ENCODE measurements at regions not wholly inside any gene's neighbourhood (a gene's known extent, or its start where the extent isn't known, plus 50 kb on each side); places are given as distances from the start of the nearest gene placed in this dataset.

GRCh38 chr12:39028382-39028781 lies 123.0 kb upstream of the CPNE8 start:
- H3K36me3 ChIP-seq (ENCODE audit: insufficient read depth in 1 of 2, low read depth in 1 of 2) = no peaks in the 10 kb centered on the region
- no peak overlapping the region for H3K27ac ChIP-seq
- DNase-seq (no peak), ATAC-seq (no peak)
- TF ChIP-seq CTCF (IDR thresholded peaks at IDR 0.05) = no peak
- H3K9me3 ChIP-seq = no peaks in the 10 kb centered on the region
- no peaks in the 10 kb centered on the region for H3K4me1 ChIP-seq
- 50 to 72% (median 72%) methylated on average over 1 of the region's 1 CpG for WGBS, 3 donors
- H3K27me3 ChIP-seq (ENCODE audit: insufficient read depth in 3 of 3, low read length in 2 of 3) = no peaks in the 10 kb centered on the region
- H3K4me3 ChIP-seq = no peak overlapping the region
- intact Hi-C loops (cut with DNase I) = no loop called here

- intact Hi-C loops (cut with DNase I) = no loop called here
- DNase-seq (no peak), ATAC-seq (no peak)
- H3K36me3 ChIP-seq (ENCODE audit: insufficient read depth in 1 of 2, low read depth in 1 of 2) = no peaks in the 10 kb centered on the region
- H3K27me3 ChIP-seq (ENCODE audit: insufficient read depth in 3 of 3, low read length in 2 of 3) = no peaks in the 10 kb centered on the region
- TF ChIP-seq CTCF (IDR thresholded peaks at IDR 0.05) = no peak
- WGBS, 3 donors = 56 to 76% (median 62%) methylated on average over 1 of the region's 1 CpG
- no peak overlapping the region for H3K4me3 ChIP-seq
- H3K9me3 ChIP-seq = no peaks in the 10 kb centered on the region
- no peak overlapping the region for H3K27ac ChIP-seq
- H3K4me1 ChIP-seq = no peaks in the 10 kb centered on the region
Measured at GRCh38 chr12:39012870-39013269, 107.5 kb upstream of the CPNE8 start.

- WGBS, 3 donors = 37 to 44% (median 38%) methylated on average over 2 of the region's 2 CpGs
- H3K9me3 ChIP-seq = no peaks in the 10 kb centered on the region
- no peak overlapping the region for H3K4me3 ChIP-seq
- no peak overlapping the region for H3K27ac ChIP-seq
- H3K27me3 ChIP-seq (ENCODE audit: insufficient read depth in 3 of 3, low read length in 2 of 3) = no peaks in the 10 kb centered on the region
- TF ChIP-seq CTCF (IDR thresholded peaks at IDR 0.05) = no peak
- no peaks in the 10 kb centered on the region for H3K4me1 ChIP-seq
- intact Hi-C loops (cut with DNase I) = no loop called here
- no peaks in the 10 kb centered on the region for H3K36me3 ChIP-seq (ENCODE audit: insufficient read depth in 1 of 2, low read depth in 1 of 2)
- ATAC-seq = no peak
- no peak for DNase-seq
Measured at GRCh38 chr12:39011166-39011565, 105.8 kb upstream of the CPNE8 start.

- ATAC-seq (no peak), DNase-seq (no peak)
- no peak for TF ChIP-seq CTCF (IDR thresholded peaks at IDR 0.05)
- no peaks in the 10 kb centered on the region for H3K9me3 ChIP-seq
- WGBS, 3 donors = 53 to 65% (median 54%) methylated on average over 1 of the region's 1 CpG
- no peaks in the 10 kb centered on the region for H3K4me1 ChIP-seq
- H3K27ac ChIP-seq = no peak overlapping the region
- intact Hi-C loops (cut with DNase I) = no loop called here
- H3K4me3 ChIP-seq = no peak overlapping the region
- H3K36me3 ChIP-seq (ENCODE audit: insufficient read depth in 1 of 2, low read depth in 1 of 2) = no peaks in the 10 kb centered on the region
- H3K27me3 ChIP-seq (ENCODE audit: insufficient read depth in 3 of 3, low read length in 2 of 3) = no peaks in the 10 kb centered on the region
Measured at GRCh38 chr12:39010406-39010805, 105.0 kb upstream of the CPNE8 start.

GRCh38 chr12:39007619-39008018 lies 102.2 kb upstream of the CPNE8 start:
- H3K36me3 ChIP-seq (ENCODE audit: insufficient read depth in 1 of 2, low read depth in 1 of 2) = no peaks in the 10 kb centered on the region

More at GRCh38 chr12:39007619-39008018, 102.2 kb upstream of the CPNE8 start:
- H3K4me3 ChIP-seq = no peak overlapping the region
- no peaks in the 10 kb centered on the region for H3K27me3 ChIP-seq (ENCODE audit: insufficient read depth in 3 of 3, low read length in 2 of 3)
- ATAC-seq (no peak), DNase-seq (no peak)
- intact Hi-C loops (cut with DNase I) = no loop called here
- no peaks in the 10 kb centered on the region for H3K9me3 ChIP-seq
- H3K4me1 ChIP-seq = no peaks in the 10 kb centered on the region
- WGBS, 3 donors = 49 to 91% (median 55%) methylated on average over 3 of the region's 3 CpGs
- TF ChIP-seq CTCF (IDR thresholded peaks at IDR 0.05) = no peak
- no peak overlapping the region for H3K27ac ChIP-seq

All from psoas muscle (tissue), 7 donors.